H1 (cell line): ENCODE measurements at regions not wholly inside any gene's neighbourhood (a gene's known extent, or its start where the extent isn't known, plus 50 kb on each side); places are given as distances from the start of the nearest gene placed in this dataset.

Experiments used
- CTCF ChIA-PET: fragments of 300-600 bp; sonication (Branson Sonifier 250); formaldehyde crosslinking; loops from one replicate; lab custom pipeline; 2021; ENCODE audit not compliant: partially characterized antibody; lab: Charles Lee
- POLR2A ChIA-PET: fragments of 300-600 bp; sonication (Branson Sonifier 250); formaldehyde crosslinking; loops from one replicate; lab custom pipeline; 2021; ENCODE audit warnings: inconsistent platforms; ENCODE audit not compliant: partially characterized antibody; lab: Charles Lee
- DNase-seq, 2 experiments: peaks; one replicate each; pipeline versions ENCODE4 v3.0.0 to v3.0.0-alpha.2; 2010 to 2022; ENCODE audit warnings: low spot score in 2 of 2, low read depth in 1 of 2, mixed read lengths in 1 of 2
- FAIRE-seq: peaks from 2 replicates; lab custom pipeline; 2011; peaks lifted over from hg19 to GRCh38; lab: Jason Lieb, UNC
- H2AFZ ChIP-seq: 2 replicates; pipeline ENCODE4 v1.8.1; 2012; ENCODE audit warnings: low read length, inconsistent platforms
- H2AK5ac ChIP-seq: 2 replicates; pipeline ENCODE4 v1.6.1; 2013; ENCODE audit warnings: low read depth, low read length
- H2BK120ac ChIP-seq: replicated peaks from 2 replicates; pipeline ENCODE3; 2013; ENCODE audit warnings: low read depth, low read length, inconsistent platforms
- H2BK12ac ChIP-seq: 2 replicates; pipeline ENCODE4 v1.6.1; 2013; ENCODE audit warnings: low read depth, low read length
- H2BK15ac ChIP-seq: 2 replicates; pipeline ENCODE4 v1.6.1; 2013; ENCODE audit warnings: low read length
- H2BK20ac ChIP-seq: 2 replicates; pipeline ENCODE4 v1.6.1; 2013; ENCODE audit warnings: low read length
- H2BK5ac ChIP-seq: 2 replicates; pipeline ENCODE4 v1.6.1; 2013; ENCODE audit warnings: low read depth, low read length
- H3K14ac ChIP-seq: 2 replicates; pipeline ENCODE4 v1.6.1; 2013; ENCODE audit warnings: inconsistent platforms; ENCODE audit not compliant: insufficient read length
- H3K18ac ChIP-seq: 2 replicates; pipeline ENCODE4 v1.6.1; 2013; ENCODE audit warnings: low read length; ENCODE audit errors: extremely low read depth
- H3K23ac ChIP-seq: 2 replicates; pipeline ENCODE4 v1.6.1; 2013; ENCODE audit warnings: inconsistent platforms; ENCODE audit not compliant: insufficient read length
- H3K23me2 ChIP-seq: 2 replicates; pipeline ENCODE4 v1.6.1; 2013; ENCODE audit warnings: low read depth, low read length
- H3K27ac ChIP-seq: 2 replicates; pipeline ENCODE4 v1.6.1; 2011; ENCODE audit warnings: low read depth, low read length, inconsistent platforms
- H3K27me3 ChIP-seq, 4 experiments: replicated peaks in 1 of 4; 1 replicate in 1 of 4; 2 replicates in 3 of 4; pipeline versions ENCODE4 v1.6.1 to v1.8.1; 2011 to 2013; ENCODE audit warnings: low read length in 3 of 4, mild to moderate bottlenecking in 3 of 4, inconsistent platforms in 2 of 4, mixed read lengths in 2 of 4, moderate library complexity in 1 of 4; ENCODE audit not compliant: control insufficient read depth in 3 of 4, insufficient read depth in 3 of 4; ENCODE audit errors: extremely low read depth in 1 of 4
- H3K36me3 ChIP-seq, 4 experiments: 2 replicates each; pipeline versions ENCODE4 v1.6.1 to v1.8.1; 2011 to 2013; ENCODE audit warnings: mild to moderate bottlenecking in 4 of 4, low read length in 3 of 4, moderate library complexity in 2 of 4, control low read depth in 1 of 4, inconsistent platforms in 1 of 4; ENCODE audit not compliant: insufficient read depth in 4 of 4, control insufficient read depth in 2 of 4
- H3K4ac ChIP-seq: replicated peaks from 2 replicates; pipeline ENCODE3; 2013; ENCODE audit warnings: low read length, low read depth, mixed read lengths, inconsistent platforms; ENCODE audit not compliant: insufficient read length
- H3K4me1 ChIP-seq, 4 experiments: replicated peaks in 1 of 4; 1 replicate in 1 of 4; 2 replicates in 3 of 4; pipeline versions ENCODE4 v1.6.1 to v1.8.1; 2011 to 2013; ENCODE audit warnings: low read length in 3 of 4, inconsistent platforms in 2 of 4, mixed read lengths in 1 of 4; ENCODE audit not compliant: insufficient read depth in 4 of 4, control insufficient read depth in 3 of 4
- H3K4me2 ChIP-seq, 2 experiments: 2 replicates each; pipeline versions ENCODE4 v1.6.1 to v1.8.1; 2011 to 2013; ENCODE audit warnings: low read depth in 2 of 2, low read length in 2 of 2, control low read depth in 1 of 2, inconsistent platforms in 1 of 2, mild to moderate bottlenecking in 1 of 2; ENCODE audit not compliant: insufficient read depth in 1 of 2
- H3K4me3 ChIP-seq, 4 experiments: fragments of 200-600, 300-600 bp in 1 of 4; sonication (generic), shearing (Covaris generic), sonication (Bioruptor Twin) in 1 of 4; 2 replicates each; pipeline versions ENCODE4 v1.5.1 to v1.8.1; 2011 to 2016; ENCODE audit warnings: low read length in 4 of 4, low read depth in 3 of 4, control low read depth in 2 of 4, inconsistent platforms in 2 of 4, mild to moderate bottlenecking in 2 of 4, mixed read lengths in 1 of 4, moderate library complexity in 1 of 4; ENCODE audit not compliant: insufficient read depth in 2 of 4; ENCODE audit errors: extremely low read depth in 1 of 4
- H3K56ac ChIP-seq: replicated peaks from 2 replicates; pipeline ENCODE3; 2013; ENCODE audit warnings: low read depth, mild to moderate bottlenecking, mixed read lengths, low read length, inconsistent platforms; ENCODE audit not compliant: insufficient read length
- H3K79me1 ChIP-seq: 2 replicates; pipeline ENCODE4 v1.6.1; 2013; ENCODE audit warnings: low read depth, low read length, control low read depth
- H3K79me2 ChIP-seq, 2 experiments: 2 replicates each; pipeline versions ENCODE4 v1.6.1 to v1.8.1; 2012 to 2013; ENCODE audit warnings: low read length in 2 of 2, mild to moderate bottlenecking in 2 of 2, inconsistent platforms in 1 of 2; ENCODE audit not compliant: insufficient read depth in 2 of 2, control insufficient read depth in 1 of 2
- H3K9ac ChIP-seq, 4 experiments: replicated peaks in 1 of 4; 1 replicate in 1 of 4; 2 replicates in 3 of 4; pipeline versions ENCODE4 v1.6.1 to v1.8.1; 2011 to 2013; ENCODE audit warnings: low read depth in 3 of 4, low read length in 3 of 4, control low read depth in 2 of 4, mild to moderate bottlenecking in 2 of 4, moderate library complexity in 2 of 4, inconsistent platforms in 1 of 4; ENCODE audit errors: extremely low read depth in 1 of 4
- H3K9me3 ChIP-seq, 2 experiments: 2 replicates each; pipeline versions ENCODE4 v1.6.1 to v1.8.1; 2012 to 2013; ENCODE audit warnings: mild to moderate bottlenecking in 2 of 2, moderate library complexity in 2 of 2, control low read depth in 1 of 2, inconsistent platforms in 1 of 2, low read depth in 1 of 2, low read length in 1 of 2, mixed read lengths in 1 of 2; ENCODE audit not compliant: insufficient read depth in 2 of 2
- H4K20me1 ChIP-seq, 2 experiments: replicated peaks in 1 of 2; 2 replicates each; pipeline versions ENCODE3 to v1.8.1; 2011 to 2013; ENCODE audit warnings: inconsistent platforms in 2 of 2, low read length in 2 of 2, mild to moderate bottlenecking in 1 of 2; ENCODE audit not compliant: insufficient read depth in 2 of 2, control insufficient read depth in 1 of 2
- H4K5ac ChIP-seq: 2 replicates; pipeline ENCODE4 v1.6.1; 2013; ENCODE audit warnings: low read length, low read depth, mixed read lengths, inconsistent platforms; ENCODE audit not compliant: insufficient read length
- H4K8ac ChIP-seq: 2 replicates; pipeline ENCODE4 v1.8.0; 2013; ENCODE audit warnings: mild to moderate bottlenecking, moderate library complexity, low read length, inconsistent platforms; ENCODE audit not compliant: insufficient read depth; ENCODE audit errors: extremely low read depth
- H4K91ac ChIP-seq: replicated peaks from 2 replicates; pipeline ENCODE3; 2013; ENCODE audit warnings: low read length, mixed read lengths, inconsistent platforms; ENCODE audit not compliant: insufficient read length
- CBX8 ChIP-seq: fragments of 300-800, 300-1000 bp; sonication (generic); IDR thresholded peaks from 2 replicates; pipeline ENCODE4 v1.7.1; 2016; ENCODE audit warnings: low read depth, low read length, borderline replicate concordance
- CEBPB ChIP-seq: IDR thresholded peaks from 2 replicates; pipeline ENCODE4 v1.6.1; 2012; ENCODE audit warnings: low read depth, low read length
- CHD1 ChIP-seq: IDR thresholded peaks from 2 replicates; pipeline ENCODE4 v1.6.1; 2012; ENCODE audit warnings: low read depth, low read length, improper control_type of control experiment
- EGR1 ChIP-seq: IDR thresholded peaks from 2 replicates; pipeline ENCODE4 v1.6.1; 2011; ENCODE audit warnings: low read depth, low read length, borderline replicate concordance
- GABPA ChIP-seq: IDR thresholded peaks from 2 replicates; pipeline ENCODE4 v1.6.1; 2011; ENCODE audit warnings: mild to moderate bottlenecking, low read length, moderate library complexity, borderline replicate concordance; ENCODE audit not compliant: insufficient read depth
- KDM5A ChIP-seq: fragments of 200-600 bp; IDR thresholded peaks from 2 replicates; pipeline ENCODE4 v1.7.1; 2012; ENCODE audit warnings: mild to moderate bottlenecking, low read length, inconsistent platforms, mixed read lengths
- POLR2AphosphoS5 ChIP-seq: IDR thresholded peaks from 2 replicates; pipeline ENCODE4 v1.6.1; 2011; ENCODE audit warnings: low read depth, low read length
- POU5F1 ChIP-seq: IDR thresholded peaks from 2 replicates; pipeline ENCODE4 v1.6.1; 2011; ENCODE audit warnings: low read depth, mild to moderate bottlenecking, low read length, moderate library complexity
- RBBP5 ChIP-seq: IDR thresholded peaks from 2 replicates; pipeline ENCODE4 v1.7.1; 2012; ENCODE audit warnings: low read depth, mild to moderate bottlenecking, inconsistent platforms, low read length, moderate library complexity, borderline replicate concordance
- SP1 ChIP-seq: IDR thresholded peaks from 2 replicates; pipeline ENCODE4 v1.6.1; 2011; ENCODE audit warnings: low read depth, low read length
- SP4 ChIP-seq: IDR thresholded peaks from 2 replicates; pipeline ENCODE4 v1.6.1; 2012; ENCODE audit warnings: low read length, inconsistent platforms
- WGBS, 2 experiments: shearing (Covaris generic) in 1 of 2; methylation state at CpG; one replicate each; pipeline versions ENCODE4 v1.1.6 to v1.1.7; 2013 to 2015; ENCODE audit warnings: low lambda C conversion rate in 2 of 2, mixed read lengths in 2 of 2, inconsistent platforms in 1 of 2, low coverage in 1 of 2, missing lambda C conversion rate in 1 of 2; ENCODE audit not compliant: insufficient replicate concordance in 2 of 2, insufficient coverage in 1 of 2, insufficient read length in 1 of 2; ENCODE audit errors: extremely low coverage in 1 of 2, missing lambda C conversion rate in 1 of 2; 5-methylcytosine and 5-hydroxymethylcytosine counted together

DNA sequence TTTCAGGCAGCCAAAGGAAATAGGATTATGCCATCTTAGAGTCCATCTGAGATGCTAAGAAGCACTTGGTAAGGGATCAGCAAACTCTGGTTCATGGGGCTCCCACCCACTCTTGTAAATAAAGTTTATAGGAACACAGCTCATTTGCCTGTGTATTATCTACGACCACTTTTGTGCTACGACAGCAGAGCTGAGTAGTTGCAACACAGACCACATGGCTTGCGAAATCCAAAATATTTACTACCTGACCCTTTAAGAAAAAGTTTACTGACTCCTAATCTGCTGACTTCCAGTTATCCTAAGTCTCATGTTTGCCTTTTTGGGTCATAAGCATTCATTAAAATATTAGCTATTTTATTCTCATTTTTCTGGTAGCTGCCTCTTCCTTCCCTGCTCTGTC is 859.0 kb downstream of the QKI start:
- no peak overlapping the region for H3K56ac ChIP-seq
- H2AK5ac ChIP-seq: no peak overlapping the region
- no peaks in the 10 kb centered on the region for H3K36me3 ChIP-seq
- FAIRE-seq (no peak), DNase-seq (no peak)
- H2BK5ac ChIP-seq: no peak overlapping the region
- no peaks in the 10 kb centered on the region; a peak in 2 of 4 replicates for H3K9me3 ChIP-seq
- H4K8ac ChIP-seq: no peak overlapping the region
- no peak overlapping the region for H3K14ac ChIP-seq
- H3K27ac ChIP-seq: no peak overlapping the region
- no peak overlapping the region for H3K4me2 ChIP-seq
- no peak overlapping the region for H3K18ac ChIP-seq
- no peaks in the 10 kb centered on the region for H3K4me1 ChIP-seq
- no peaks in the 10 kb centered on the region for H4K20me1 ChIP-seq
- ChIA-PET POLR2A (no interaction called here), CTCF (interaction anchor here (0.7 kb wide), 1 partner anchor 144 kb away, joined by 3 read pairs; no protein-coding TSS in a partner anchor)
- no peak overlapping the region for H3K4ac ChIP-seq
- no peak overlapping the region for H2AFZ ChIP-seq
- no peak overlapping the region for H2BK120ac ChIP-seq
- H2BK12ac ChIP-seq: no peak overlapping the region
- H3K9ac ChIP-seq: no peak overlapping the region
- no peak overlapping the region for H4K5ac ChIP-seq
- no peak overlapping the region for H4K91ac ChIP-seq
- 93% methylated on average over 3 of the region's 3 CpGs; no CpG with 5 or more reads in 1 of the 2 experiments for WGBS, 2 experiments
- TF ChIP-seq CEBPB (no peak), RBBP5 (no peak), SP1 (no peak), GABPA (no peak), POU5F1 (no peak), SP4 (no peak), EGR1 (no peak), CBX8 (no peak), CHD1 (no peak), POLR2AphosphoS5 (no peak), KDM5A (no peak)
- H3K23me2 ChIP-seq: no peaks in the 10 kb centered on the region
- no peaks in the 10 kb centered on the region for H3K79me2 ChIP-seq
- H3K79me1 ChIP-seq: no peaks in the 10 kb centered on the region
- no peak overlapping the region for H3K23ac ChIP-seq
- no peak overlapping the region for H2BK15ac ChIP-seq
- no peak overlapping the region for H2BK20ac ChIP-seq
- H3K27me3 ChIP-seq: no peaks in the 10 kb centered on the region
- no peak overlapping the region for H3K4me3 ChIP-seq
